Type B pancreatic cell (in vitro differentiated cells): ENCODE measurements at regions not wholly inside any gene's neighbourhood (a gene's known extent, or its start where the extent isn't known, plus 50 kb on each side); places are given as distances from the start of the nearest gene placed in this dataset.

Experiments
- DNase-seq: peaks from one replicate; pipeline ENCODE4 v3.0.0; 2021; ENCODE audit warnings: mixed read lengths; ENCODE audit not compliant: unreplicated experiment; ENCODE audit errors: extremely low spot score
- H3K27ac Mint-ChIP-seq: 2 replicates; pipeline ENCODE4 v1.8.0; 2021; ENCODE audit warnings: mild to moderate bottlenecking, mixed read lengths
- H3K27me3 Mint-ChIP-seq: 2 replicates; pipeline ENCODE4 v1.8.0; 2021; ENCODE audit warnings: mixed read lengths
- H3K36me3 Mint-ChIP-seq: 2 replicates; pipeline ENCODE4 v1.8.0; 2021; ENCODE audit warnings: mixed read lengths
- H3K4me1 Mint-ChIP-seq: one replicate; pipeline ENCODE4 v1.8.0; 2021; ENCODE audit warnings: mixed read lengths; ENCODE audit not compliant: unreplicated experiment
- H3K4me3 Mint-ChIP-seq: 2 replicates; pipeline ENCODE4 v1.8.0; 2021; ENCODE audit warnings: mild to moderate bottlenecking, mixed read lengths
- H3K9me3 Mint-ChIP-seq: 2 replicates; pipeline ENCODE4 v1.8.0; 2021; ENCODE audit warnings: mixed read lengths
- CTCF ChIP-seq: fragments of 200-600 bp; sonication (generic); conservative IDR thresholded peaks from 2 replicates; pipeline ENCODE4 v1.5.0; 2021; ENCODE audit warnings: antibody characterized with exemption, mild to moderate bottlenecking

DNA sequence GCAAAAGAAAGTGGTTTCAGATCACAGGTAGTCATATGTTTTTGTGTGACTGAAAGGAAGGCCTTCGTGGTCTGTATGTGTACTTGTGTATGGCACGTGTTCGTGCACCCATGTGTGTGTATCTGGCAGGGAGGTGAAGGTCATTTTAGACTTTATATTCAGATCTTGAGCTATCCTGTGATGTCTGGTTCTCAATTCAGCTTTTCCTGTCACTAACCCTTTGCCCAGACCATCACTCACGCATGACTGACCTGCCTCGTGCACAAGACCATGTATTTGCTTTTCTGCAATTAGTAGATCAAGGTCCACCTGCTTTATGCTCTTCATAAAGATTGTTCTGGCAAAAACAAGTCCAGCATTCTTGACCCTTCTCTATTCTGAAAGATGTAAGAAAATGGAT lies 139.7 kb upstream of the MAF start:
- Mint-ChIP-seq H3K4me1 (no peaks in the 10 kb centered on the region), H3K27ac (no peak overlapping the region), H3K9me3 (no peaks in the 10 kb centered on the region), H3K4me3 (no peak overlapping the region), H3K36me3 (no peaks in the 10 kb centered on the region), H3K27me3 (no peaks in the 10 kb centered on the region)
- DNase-seq, result no peak
- no peak for TF ChIP-seq CTCF

DNA sequence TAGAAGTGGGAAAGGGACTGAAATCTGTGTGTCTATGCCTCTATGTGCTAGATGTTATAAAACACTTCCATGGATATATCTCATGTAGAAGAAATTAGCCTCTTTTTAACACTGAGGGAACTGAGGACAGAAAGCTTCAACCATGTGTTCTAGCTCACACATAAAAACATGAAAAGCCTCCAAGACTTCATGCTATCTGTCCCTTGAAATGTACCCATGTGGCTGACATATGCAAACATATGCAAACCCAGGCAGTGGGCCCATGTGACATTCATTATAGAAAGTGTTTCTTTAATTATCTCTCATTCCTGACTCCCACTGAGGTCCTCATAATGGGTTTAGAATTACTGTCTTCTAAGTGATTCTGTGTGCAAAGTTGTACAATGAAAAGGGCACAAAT lies 134.7 kb upstream of the MAF start:
- H3K9me3 Mint-ChIP-seq, result no peaks in the 10 kb centered on the region
- H3K4me1 Mint-ChIP-seq, result no peaks in the 10 kb centered on the region
- no peaks in the 10 kb centered on the region for H3K36me3 Mint-ChIP-seq
- no peak for DNase-seq
- no peak overlapping the region for H3K27ac Mint-ChIP-seq
- TF ChIP-seq CTCF, result no peak
- peaks cover 6% of the 10 kb centered on the region for H3K27me3 Mint-ChIP-seq
- no peak overlapping the region for H3K4me3 Mint-ChIP-seq

- H3K36me3 Mint-ChIP-seq, result no peaks in the 10 kb centered on the region
- H3K27ac Mint-ChIP-seq, result no peak overlapping the region
- TF ChIP-seq CTCF, result no peak
- H3K4me3 Mint-ChIP-seq, result no peak overlapping the region
- peaks cover 6% of the 10 kb centered on the region for H3K27me3 Mint-ChIP-seq
- no peaks in the 10 kb centered on the region for H3K4me1 Mint-ChIP-seq
- DNase-seq, result no peak
- no peaks in the 10 kb centered on the region for H3K9me3 Mint-ChIP-seq
These were observed 134.2 kb upstream of the MAF start for GRCh38 chr16:79734721-79735120.

DNA sequence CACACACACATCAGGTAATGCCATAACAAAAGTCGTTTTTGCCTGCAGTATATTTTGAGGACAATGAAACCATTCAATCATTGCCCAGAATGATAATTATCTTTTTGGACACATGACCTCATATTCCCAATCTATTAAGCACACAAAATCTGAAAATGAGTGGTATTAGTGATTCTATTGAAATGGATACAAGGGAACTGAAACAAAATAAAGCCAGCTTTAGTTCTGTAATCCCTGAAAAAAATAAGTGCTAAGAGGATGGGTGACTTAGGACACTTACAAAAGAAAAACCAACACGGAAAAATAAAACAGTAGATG lies 128.3 kb upstream of the MAF start:
- no peaks in the 10 kb centered on the region for H3K36me3 Mint-ChIP-seq
- H3K4me3 Mint-ChIP-seq, result no peak overlapping the region
- no peak for DNase-seq
- H3K4me1 Mint-ChIP-seq, result no peaks in the 10 kb centered on the region
- peaks cover 3% of the 10 kb centered on the region for H3K27me3 Mint-ChIP-seq
- no peak for TF ChIP-seq CTCF
- no peak overlapping the region for H3K27ac Mint-ChIP-seq
- H3K9me3 Mint-ChIP-seq, result no peaks in the 10 kb centered on the region

DNA sequence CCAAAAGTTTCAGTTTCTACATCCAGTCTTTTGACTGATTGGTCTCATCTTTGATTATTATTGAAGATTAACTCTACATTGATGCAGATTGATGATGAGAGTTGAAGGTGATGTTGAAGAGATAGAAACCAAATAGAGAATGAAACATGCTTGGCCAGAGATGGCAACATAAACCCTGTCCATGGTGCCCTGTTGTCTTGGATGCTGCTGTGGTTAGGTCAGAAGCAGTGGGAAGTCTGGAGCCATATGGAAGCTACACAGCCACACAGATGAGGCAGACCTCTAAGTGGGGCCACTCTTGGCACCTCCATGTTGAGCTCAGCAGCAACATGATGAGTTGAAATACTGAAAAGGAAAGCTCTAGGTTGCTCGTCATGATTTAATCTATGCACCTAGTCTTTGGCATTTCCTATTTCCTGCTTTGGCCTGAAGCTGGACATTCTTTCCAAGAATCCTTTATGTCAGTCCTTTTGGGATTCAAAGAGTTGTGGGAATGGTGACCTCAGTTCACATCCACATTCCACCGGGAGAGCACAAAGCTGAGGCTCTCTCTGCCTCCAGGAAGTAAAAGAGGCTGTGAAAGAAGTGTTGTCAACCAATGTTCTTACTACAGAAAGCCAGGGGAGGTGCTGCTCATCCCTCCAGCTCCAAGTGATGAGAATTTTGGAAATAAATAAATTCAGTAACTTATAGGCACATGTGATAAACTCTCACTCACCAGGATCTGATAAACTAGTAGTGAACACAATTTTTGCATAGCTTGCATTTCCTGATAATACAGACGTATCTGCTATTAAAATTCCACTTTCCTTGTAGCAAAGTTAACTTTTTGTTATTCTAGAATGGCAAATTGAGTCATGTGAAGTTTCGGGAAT lies 127.7 kb upstream of the MAF start:
- no peak for TF ChIP-seq CTCF
- Mint-ChIP-seq H3K4me1 (peaks cover 3% of the 10 kb centered on the region), H3K27me3 (peaks cover 3% of the 10 kb centered on the region), H3K36me3 (no peaks in the 10 kb centered on the region), H3K4me3 (no peak overlapping the region), H3K27ac (no peak overlapping the region), H3K9me3 (no peaks in the 10 kb centered on the region)
- DNase-seq, result no peak
